SIG-M5 treated with dmso at 0.1 percent for 504 hours (cell line): ENCODE measurements at regions not wholly inside any gene's neighbourhood (a gene's known extent, or its start where the extent isn't known, plus 50 kb on each side); places are given as distances from the start of the nearest gene placed in this dataset.
"Not testable (repeated sequence)": the region's sequence is repeated elsewhere in the genome, so short reads cannot be mapped to it uniquely, and the experiment has no call there.

Experiments
- DNase-seq: peaks from one replicate; lab custom pipeline; 2025; ENCODE audit not compliant: unreplicated experiment; lab: John Stamatoyannopoulos, UW

DNA sequence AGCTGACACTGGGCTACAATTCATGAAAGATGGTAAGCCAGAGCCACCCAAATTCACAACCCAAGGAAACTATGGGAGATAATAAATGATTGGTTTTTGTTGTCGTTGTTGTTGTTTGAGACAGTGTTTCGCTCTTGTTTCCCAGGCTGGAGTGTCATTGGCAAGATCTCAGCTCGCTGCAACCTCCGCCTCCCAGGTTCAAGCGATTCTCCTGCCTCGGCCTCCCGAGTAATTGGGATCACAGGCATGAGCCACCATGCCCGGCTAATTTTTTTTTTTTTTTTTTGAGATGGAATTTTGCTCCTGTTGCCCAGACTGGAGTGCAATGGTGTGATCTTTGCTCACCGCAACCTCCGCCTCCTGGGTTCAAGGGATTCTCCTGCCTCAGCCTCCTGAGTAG is 65.9 kb upstream of the METTL9 start:
- not testable (repeated sequence) for DNase-seq

DNA sequence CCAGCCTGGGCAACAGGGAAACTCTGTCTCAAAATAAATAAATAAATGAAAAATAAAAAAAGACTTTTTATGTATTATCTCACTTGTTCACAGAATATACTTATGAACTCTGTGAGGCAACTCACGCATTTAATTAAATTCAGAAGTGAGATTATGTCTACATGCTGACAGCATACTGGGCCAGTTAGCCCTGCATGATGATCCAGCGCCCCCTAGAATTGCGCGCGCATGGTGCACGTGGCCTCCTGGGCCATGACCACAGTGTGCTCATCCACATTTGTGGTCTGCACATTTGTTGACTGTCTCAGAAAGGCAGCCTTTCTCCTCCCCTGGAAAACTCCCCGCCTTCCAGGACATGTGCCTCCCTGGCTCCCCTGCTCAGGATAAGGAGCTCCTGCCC is 64.8 kb upstream of the METTL9 start:
- not testable (repeated sequence) for DNase-seq

DNA sequence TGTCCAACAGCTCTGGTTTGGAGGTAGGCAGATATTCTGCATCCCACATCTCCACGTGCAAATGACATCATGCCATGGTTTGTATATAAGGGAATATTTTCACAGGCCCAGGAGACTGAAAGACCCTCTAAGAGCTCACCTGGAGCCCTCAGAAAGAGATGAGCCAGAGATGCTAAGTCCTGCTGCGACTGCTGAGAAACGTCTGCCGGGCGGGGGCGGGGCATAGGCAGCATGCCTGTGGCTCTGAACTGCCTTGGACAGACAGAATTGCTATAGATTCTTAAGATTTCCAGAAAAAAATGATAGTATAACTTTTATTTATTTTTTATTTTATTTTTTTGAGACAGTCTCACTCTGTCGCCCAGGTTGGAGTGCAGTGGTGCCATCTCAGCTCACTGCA is 64.2 kb upstream of the METTL9 start:
- DNase-seq = not testable (repeated sequence)

DNA sequence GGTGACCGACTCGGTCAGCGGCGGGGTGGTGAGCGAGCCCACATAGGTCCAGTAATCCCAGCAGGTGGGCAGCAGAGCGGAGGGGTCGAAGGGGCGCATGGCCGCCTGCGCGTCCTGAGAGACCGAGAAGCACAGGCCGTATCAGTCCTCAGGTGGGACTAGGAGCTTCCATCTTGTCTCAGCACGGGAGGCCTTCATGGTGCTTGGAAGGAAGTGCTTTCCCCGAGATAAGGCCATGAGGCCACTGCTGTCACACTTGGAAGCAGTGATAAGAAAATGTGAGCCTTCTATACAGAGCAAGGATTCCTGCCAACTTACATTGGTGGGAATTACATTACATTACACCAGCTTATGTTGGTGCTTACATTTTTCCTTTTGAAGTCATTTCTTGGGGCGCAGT is 62.6 kb upstream of the METTL9 start:
- not testable (repeated sequence) for DNase-seq

DNA sequence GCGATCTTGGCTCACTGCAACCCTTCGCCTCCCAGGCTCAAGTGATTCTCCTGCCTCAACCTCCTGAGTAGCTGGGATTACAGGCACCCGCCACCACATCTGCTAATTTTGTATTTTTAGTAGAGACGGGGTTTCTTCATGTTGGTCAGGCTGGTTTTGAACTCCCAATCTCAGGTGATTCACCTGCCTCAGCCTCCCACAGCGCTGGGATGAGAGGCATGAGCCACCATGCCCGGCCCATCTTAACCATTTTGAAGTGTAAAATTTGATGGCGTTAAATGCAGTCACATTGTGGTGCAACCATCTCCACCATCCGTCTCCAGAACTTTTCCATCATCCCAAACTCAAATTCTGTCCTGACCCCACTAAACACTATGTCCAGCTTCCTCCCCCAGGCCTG is 61.8 kb upstream of the METTL9 start:
- DNase-seq = not testable (repeated sequence)

DNA sequence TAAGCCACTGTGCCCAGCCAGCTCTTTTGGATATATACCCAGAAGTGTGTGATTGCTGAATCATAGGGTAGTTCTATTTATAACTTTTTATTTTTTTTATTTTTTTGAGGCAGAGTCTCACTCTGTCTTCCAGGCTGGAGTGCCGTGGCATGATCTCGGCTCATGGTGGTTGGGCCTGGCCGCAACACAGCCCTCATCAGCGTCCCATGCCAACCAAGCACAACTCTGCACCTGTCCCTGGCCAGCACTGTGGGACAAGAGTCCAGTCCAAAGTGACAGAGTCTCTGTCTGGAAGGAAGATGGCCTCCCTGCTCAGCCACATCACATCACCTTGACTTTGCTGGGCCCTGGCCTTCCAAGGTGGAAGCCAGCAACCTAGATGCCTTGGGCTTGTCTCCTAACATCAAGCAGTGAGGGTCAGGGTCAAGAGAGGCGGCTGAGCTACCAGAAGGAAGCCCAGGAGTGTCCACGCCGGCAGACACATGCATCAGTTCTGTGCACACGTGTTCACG is 60.2 kb upstream of the METTL9 start:
- not testable (repeated sequence) for DNase-seq

DNA sequence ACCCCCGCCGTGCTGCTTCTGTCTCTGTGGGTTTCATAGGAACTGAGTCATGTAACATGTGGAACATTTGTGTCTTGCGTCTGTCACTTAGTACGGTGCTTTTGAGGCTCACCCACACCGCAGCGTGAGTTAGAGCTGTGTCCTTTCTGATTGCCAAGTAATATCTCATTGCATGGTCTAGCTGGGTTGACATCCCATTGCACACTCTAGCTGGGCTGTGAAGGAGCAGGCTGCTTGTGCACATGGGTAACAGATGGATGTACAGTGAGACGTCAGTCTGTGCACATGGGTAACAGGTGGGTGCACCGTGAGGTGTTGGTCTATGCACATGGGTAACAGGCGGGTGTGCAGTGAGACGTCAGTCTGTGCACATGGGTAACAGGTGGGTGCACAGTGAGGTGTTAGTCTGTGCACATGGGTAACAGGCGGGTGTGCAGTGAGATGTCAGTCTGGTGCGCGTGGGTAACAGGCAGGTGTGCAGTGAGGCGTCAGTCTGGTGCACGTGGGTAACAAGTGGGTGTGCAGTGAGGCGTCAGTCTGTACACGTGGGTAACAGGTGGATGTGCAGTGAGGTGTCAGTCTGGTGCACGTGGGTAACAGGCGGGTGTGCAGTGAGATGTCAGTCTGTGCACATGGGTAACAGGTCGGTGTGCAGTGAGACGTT is 58.5 kb upstream of the METTL9 start:
- DNase-seq = not testable (repeated sequence)

DNA sequence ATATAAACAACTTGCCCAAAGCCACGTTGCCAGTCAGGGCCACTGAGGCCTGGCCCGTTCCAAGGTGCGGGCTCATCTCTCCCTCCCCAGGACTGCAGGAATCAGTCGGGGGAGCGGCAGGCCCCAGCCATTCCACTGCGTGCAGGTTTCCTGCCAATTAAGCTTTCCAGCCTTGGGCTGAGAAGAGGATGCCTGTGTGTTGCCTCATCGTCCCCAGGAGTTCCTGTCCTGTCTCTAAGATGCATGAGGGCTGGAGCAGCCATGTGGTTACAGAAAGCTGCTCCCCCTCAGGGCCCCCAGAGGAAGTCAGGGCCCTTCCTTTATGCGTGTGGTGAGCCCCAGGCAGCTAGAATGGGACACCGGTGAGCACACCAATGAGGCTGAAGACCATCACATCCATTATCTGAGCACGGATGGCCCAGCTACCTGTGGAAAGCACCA is 57.7 kb upstream of the METTL9 start:
- peak; percentile 66 for DNase-seq

DNA sequence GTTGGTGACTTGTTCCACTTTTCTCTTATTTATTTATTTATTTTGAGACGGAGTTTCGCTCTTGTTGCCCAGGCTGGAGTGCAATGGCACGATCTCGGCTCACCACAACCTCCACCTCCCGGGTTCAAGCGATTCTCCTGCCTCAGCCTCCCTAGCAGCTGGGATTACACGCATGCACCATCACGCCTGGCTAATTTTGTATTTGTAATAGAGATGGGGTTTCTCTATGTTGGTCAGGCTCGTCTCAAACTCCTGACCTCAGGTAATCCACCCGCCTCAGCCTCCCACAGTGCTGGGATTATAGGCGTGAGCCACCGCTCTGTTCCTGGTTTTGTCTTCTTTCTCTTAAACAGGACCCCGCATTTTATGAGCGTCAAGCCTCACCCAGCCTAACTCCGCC is 57.3 kb upstream of the METTL9 start:
- not testable (repeated sequence) for DNase-seq

DNA sequence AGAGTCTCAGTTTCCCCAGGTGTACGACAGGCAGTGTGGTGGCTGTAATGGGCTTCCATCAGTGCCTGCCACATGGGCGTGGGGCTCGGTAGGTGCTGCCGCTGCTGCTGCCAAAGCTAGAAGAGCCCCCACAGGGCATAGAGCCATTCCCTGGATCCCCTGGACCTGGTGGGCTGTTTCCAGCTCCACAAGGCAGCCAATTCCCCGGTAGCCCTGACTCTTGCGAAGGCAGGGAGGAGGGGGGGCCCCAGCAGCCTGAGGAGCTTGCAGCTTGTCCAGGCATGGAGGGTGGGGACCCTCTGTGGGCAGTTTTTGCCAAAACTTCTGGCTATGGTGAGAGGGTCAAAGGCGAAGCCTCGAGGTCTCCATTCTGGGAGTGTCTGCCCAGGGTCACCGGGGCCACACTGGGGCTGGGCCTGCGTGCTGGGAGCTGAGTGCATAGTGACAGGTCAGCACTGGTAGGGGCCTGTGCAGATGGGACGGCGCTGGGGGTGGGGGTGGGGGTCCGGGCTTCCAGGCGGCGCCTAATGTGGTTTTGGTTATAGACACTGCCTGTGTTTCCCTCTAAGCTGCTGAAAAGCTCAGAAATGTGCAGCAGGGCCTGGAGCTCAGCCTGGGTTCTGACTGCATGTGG is 56.8 kb upstream of the METTL9 start:
- not testable (repeated sequence) for DNase-seq

DNA sequence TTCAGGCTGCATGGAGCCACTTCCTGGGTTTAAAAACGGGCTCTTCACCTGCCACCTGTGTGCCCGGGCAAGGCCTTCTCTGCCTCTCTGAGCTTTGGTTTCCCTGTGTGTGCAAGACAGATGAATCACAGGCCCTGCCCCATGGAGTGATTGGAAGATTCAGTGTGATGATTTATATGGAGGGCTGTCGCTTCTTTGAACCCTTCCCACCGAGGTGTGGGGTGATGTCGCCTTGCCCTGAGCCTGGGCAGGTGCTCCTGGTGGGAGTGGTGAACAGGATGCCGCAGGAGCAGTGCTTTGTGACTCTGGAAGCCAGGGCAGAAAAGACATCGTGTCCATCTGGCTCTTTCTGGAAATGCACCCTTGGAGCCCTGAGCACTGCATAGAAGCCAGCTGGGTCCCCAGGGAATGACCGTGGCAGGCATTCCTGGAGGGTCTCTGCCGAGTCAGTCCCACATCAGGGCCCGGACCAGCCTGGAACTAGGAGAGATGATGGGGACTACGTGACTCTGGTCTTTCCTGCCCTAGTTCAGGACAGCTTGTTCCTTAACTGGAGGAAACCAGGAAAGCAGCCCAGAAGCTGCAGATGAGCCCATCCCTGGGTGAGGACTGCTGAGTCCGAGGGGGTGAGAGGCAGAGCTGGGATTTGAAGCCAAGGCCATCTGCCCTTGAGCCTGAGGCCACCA is 56.1 kb upstream of the METTL9 start:
- DNase-seq = not testable (repeated sequence)

DNA sequence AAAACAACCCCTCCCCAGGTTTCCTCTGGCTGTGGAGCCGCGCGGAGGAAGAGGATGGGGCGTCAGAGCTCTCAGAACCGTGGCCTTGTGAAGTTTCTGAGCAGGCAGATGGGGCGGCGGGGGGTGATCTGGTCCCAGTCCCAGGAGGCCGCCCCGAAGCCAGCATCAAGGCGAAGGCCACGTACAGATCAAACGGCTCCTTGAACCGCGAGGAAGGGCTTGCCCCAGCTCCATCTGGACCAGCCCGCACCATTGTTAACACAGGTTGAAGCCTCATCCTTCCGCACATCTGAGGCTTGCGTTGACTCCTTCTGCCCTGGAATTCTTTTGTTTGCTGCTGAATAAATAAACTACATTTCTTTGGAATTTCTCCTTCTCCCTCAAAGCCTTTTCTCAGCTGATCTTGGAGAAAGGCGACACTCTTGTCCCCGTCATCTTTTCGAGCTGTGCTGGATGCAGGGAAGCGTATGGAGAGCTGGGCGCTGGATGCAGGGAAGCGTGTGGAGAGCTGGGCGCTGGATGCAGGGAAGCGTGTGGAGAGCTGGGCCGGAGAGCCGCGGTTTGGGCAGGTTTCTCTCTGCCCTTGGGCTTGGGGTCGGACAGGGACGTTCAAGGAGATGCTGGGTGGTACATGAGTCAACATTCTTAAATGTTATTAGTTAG is 53.6 kb upstream of the METTL9 start:
- not testable (repeated sequence) for DNase-seq

DNA sequence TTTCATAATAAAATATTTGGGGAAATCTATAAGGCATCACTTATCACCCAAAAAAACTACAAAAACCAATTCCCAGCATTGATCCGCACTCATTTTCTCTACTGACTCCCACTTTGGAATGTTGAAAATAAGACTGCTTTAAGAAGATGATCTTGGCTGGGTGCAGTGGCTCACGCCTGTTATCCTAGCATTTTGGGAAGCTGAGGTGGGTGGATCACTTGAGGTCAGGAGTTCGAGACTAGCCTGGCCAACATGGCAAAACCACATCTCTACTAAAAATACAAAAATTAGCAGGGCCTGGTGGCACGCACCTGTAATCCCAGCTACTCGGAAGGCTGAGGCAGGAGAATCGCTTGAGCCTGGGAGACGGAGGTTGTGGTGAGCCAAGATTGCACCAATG is 50.0 kb upstream of the METTL9 start:
- DNase-seq = not testable (repeated sequence)
